SK-N-MC (cell line): ENCODE measurements at regions not wholly inside any gene's neighbourhood (a gene's known extent, or its start where the extent isn't known, plus 50 kb on each side); places are given as distances from the start of the nearest gene placed in this dataset.

ENCODE experiments used
- EZH2 ChIP-seq: fragments of 200-600 bp; sonication (generic); IDR thresholded peaks from one replicate; pipeline ENCODE4 v1.6.1; 2017; ENCODE audit warnings: antibody characterized with exemption
- FOXP2 ChIP-seq: optimal IDR thresholded peaks from 2 replicates; pipeline ENCODE3; 2011; ENCODE audit warnings: mild to moderate bottlenecking, moderate library complexity; ENCODE audit not compliant: insufficient read depth; ENCODE audit errors: extremely low read length, control extremely low read depth
- POLR2AphosphoS5 ChIP-seq: IDR thresholded peaks from 2 replicates; pipeline ENCODE4 v1.6.1; 2012; ENCODE audit warnings: mild to moderate bottlenecking, low read depth, low read length, borderline replicate concordance

DNA sequence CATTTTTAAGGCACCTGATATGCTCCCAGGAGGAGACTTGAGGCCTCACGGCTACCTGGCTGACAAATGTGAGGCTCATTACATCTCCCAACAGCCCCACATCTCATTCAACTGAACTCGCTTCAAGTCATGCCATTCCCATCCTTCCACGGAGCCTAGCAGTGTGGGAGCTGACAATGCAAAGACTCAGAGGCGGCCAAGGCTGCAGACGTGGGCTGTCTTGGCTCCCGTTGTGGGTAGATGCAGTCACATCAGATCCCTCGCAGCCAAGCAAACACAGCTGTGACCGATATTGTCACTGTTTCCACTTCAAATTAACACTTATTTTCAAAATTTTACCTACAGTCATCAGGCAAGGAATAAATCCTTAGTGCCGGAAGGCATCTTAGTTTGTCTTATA is 64.0 kb upstream of the TRIB2 start:
- TF ChIP-seq POLR2AphosphoS5: no peak
- no peak for TF ChIP-seq EZH2
- TF ChIP-seq FOXP2: no peak
